ENCODE measurements at regions not wholly inside any gene's neighbourhood (a gene's known extent, or its start where the extent isn't known, plus 50 kb on each side); places are given as distances from the start of the nearest gene placed in this dataset.

GRCh38 chr12:38137287-38137686 is 179.3 kb upstream of the ALG10B start:
- Histone ChIP-seq H3K4me2 (ENCODE audit: control insufficient read depth, extremely low read depth, insufficient read depth, low read depth, low read length) (no peak overlapping the region), H3K79me2 (ENCODE audit: control insufficient read depth, insufficient read depth, low read length) (no peaks in the 10 kb centered on the region), H3K27ac (ENCODE audit: control insufficient read depth, insufficient read depth, low read length) (no peak overlapping the region), H2AFZ (ENCODE audit: control insufficient read depth, low read length) (no peak overlapping the region), H3K9me3 (ENCODE audit: control insufficient read depth, low read depth, low read length) (no peaks in the 10 kb centered on the region), H3K36me3 (ENCODE audit: control insufficient read depth in 2 of 2, extremely low read depth in 1 of 2, insufficient read depth in 2 of 2, low read length in 2 of 2) (no peaks in the 10 kb centered on the region), H3K9ac (ENCODE audit: control insufficient read depth, extremely low read depth, insufficient read depth, low read length) (no peak overlapping the region), H3K9me1 (ENCODE audit: control insufficient read depth, extremely low read depth, insufficient read depth, low read length) (no peaks in the 10 kb centered on the region), H3K27me3 (ENCODE audit: control insufficient read depth, extremely low read depth, insufficient read depth, low read length) (no peaks in the 10 kb centered on the region), H3K4me3 (ENCODE audit: control insufficient read depth in 2 of 3, extremely low read depth in 1 of 3, insufficient read depth in 2 of 3, low read depth in 1 of 3, low read length in 3 of 3) (no peak overlapping the region), H3K4me1 (ENCODE audit: control insufficient read depth, extremely low read depth, insufficient read depth, low read length) (no peaks in the 10 kb centered on the region), H4K20me1 (ENCODE audit: control insufficient read depth, extremely low read depth, insufficient read depth, low read length) (no peaks in the 10 kb centered on the region)
- dilution Hi-C loops (cut with MboI; ENCODE audit: extremely low pct_ligation_motif_present, low sequenced_read_pairs), result no loop called here
- FAIRE-seq (no peak), DNase-seq (ENCODE audit: low read depth, low spot score) (no peak)
- no peak for TF ChIP-seq EZH2 (IDR thresholded peaks at IDR 0.05; ENCODE audit: low read length)
- TF ChIP-seq CTCF (optimal IDR thresholded peaks at IDR 0.05 in 1 of 3, IDR thresholded peaks at IDR 0.05 in 1 of 3, conservative IDR thresholded peaks at IDR 0.05 in 1 of 3; ENCODE audit: extremely low read depth in 1 of 3, insufficient read depth in 2 of 3, low read length in 3 of 3), result no peak

DNA sequence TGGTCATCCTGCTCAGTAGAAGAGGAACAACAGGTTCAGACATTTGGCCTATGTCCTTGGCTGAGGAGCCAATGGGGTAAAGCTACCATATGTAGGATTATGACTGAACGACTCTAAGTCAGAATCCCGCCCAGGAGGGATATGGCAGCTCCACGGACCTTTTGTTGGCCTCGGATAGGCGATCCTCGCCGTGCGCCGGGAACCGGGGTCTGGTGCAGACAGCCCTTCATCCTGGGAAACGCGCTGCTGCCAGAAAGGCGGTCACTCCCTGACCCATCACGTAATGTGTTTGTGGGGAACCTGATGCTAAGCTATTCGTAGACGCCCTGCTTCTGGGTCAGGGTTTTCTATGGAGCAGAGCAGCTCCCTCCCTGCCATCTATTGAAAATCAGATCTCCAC is 178.9 kb upstream of the ALG10B start:
- no peaks in the 10 kb centered on the region for H3K79me2 ChIP-seq (ENCODE audit: control insufficient read depth, insufficient read depth, low read length)
- no peaks in the 10 kb centered on the region for H3K9me3 ChIP-seq (ENCODE audit: control insufficient read depth, low read depth, low read length)
- DNase-seq (ENCODE audit: low read depth, low spot score) (no peak), FAIRE-seq (no peak)
- H2AFZ ChIP-seq (ENCODE audit: control insufficient read depth, low read length), result peak overlapping the region; percentile 97
- no peaks in the 10 kb centered on the region for H3K4me1 ChIP-seq (ENCODE audit: control insufficient read depth, extremely low read depth, insufficient read depth, low read length)
- no peaks in the 10 kb centered on the region for H3K36me3 ChIP-seq (ENCODE audit: control insufficient read depth in 2 of 2, extremely low read depth in 1 of 2, insufficient read depth in 2 of 2, low read length in 2 of 2)
- no peaks in the 10 kb centered on the region for H4K20me1 ChIP-seq (ENCODE audit: control insufficient read depth, extremely low read depth, insufficient read depth, low read length)
- H3K9ac ChIP-seq (ENCODE audit: control insufficient read depth, extremely low read depth, insufficient read depth, low read length), result no peak overlapping the region
- no peaks in the 10 kb centered on the region for H3K27me3 ChIP-seq (ENCODE audit: control insufficient read depth, extremely low read depth, insufficient read depth, low read length)
- TF ChIP-seq CTCF (optimal IDR thresholded peaks at IDR 0.05 in 1 of 3, IDR thresholded peaks at IDR 0.05 in 1 of 3, conservative IDR thresholded peaks at IDR 0.05 in 1 of 3; ENCODE audit: extremely low read depth in 1 of 3, insufficient read depth in 2 of 3, low read length in 3 of 3) (no peak), EZH2 (IDR thresholded peaks at IDR 0.05; ENCODE audit: low read length) (no peak)
- H3K4me2 ChIP-seq (ENCODE audit: control insufficient read depth, extremely low read depth, insufficient read depth, low read depth, low read length), result peak overlapping the region; percentile 86
- H3K9me1 ChIP-seq (ENCODE audit: control insufficient read depth, extremely low read depth, insufficient read depth, low read length), result no peaks in the 10 kb centered on the region
- dilution Hi-C loops (cut with MboI; ENCODE audit: extremely low pct_ligation_motif_present, low sequenced_read_pairs), result no loop called here
- no peak overlapping the region for H3K4me3 ChIP-seq (ENCODE audit: control insufficient read depth in 2 of 3, extremely low read depth in 1 of 3, insufficient read depth in 2 of 3, low read depth in 1 of 3, low read length in 3 of 3)
- no peak overlapping the region for H3K27ac ChIP-seq (ENCODE audit: control insufficient read depth, insufficient read depth, low read length)

Measured in keratinocyte (primary cell).